ENCODE measurements at regions not wholly inside any gene's neighbourhood (a gene's known extent, or its start where the extent isn't known, plus 50 kb on each side); places are given as distances from the start of the nearest gene placed in this dataset.
"Not testable (repeated sequence)": the region's sequence is repeated elsewhere in the genome, so short reads cannot be mapped to it uniquely, and the experiment has no call there.

- DNase-seq: no peak
These were observed 285.7 kb upstream of the GALNT17 start for GRCh38 chr7:70846208-70846607.

- no peak for DNase-seq
These were observed 282.2 kb upstream of the GALNT17 start for GRCh38 chr7:70849580-70850235.

GRCh38 chr7:70855373-70855772 lies 276.6 kb upstream of the GALNT17 start:
- DNase-seq: no peak

- peak; percentile 44 for DNase-seq
These were observed 274.9 kb upstream of the GALNT17 start for GRCh38 chr7:70856901-70857630.

GRCh38 chr7:70857793-70858545 lies 274.0 kb upstream of the GALNT17 start:
- DNase-seq: no peak

GRCh38 chr7:70867513-70867912 lies 264.4 kb upstream of the GALNT17 start:
- no peak for DNase-seq

GRCh38 chr7:70870349-70870748 lies 261.6 kb upstream of the GALNT17 start:
- DNase-seq: no peak

- DNase-seq: no peak
These were observed 259.8 kb upstream of the GALNT17 start for GRCh38 chr7:70872188-70872587.

GRCh38 chr7:70881167-70881847 lies 250.6 kb upstream of the GALNT17 start:
- DNase-seq: no peak

- no peak for DNase-seq
These were observed 248.0 kb upstream of the GALNT17 start for GRCh38 chr7:70883750-70884439.

GRCh38 chr7:70884440-70884764 lies 247.5 kb upstream of the GALNT17 start:
- no peak for DNase-seq

GRCh38 chr7:70884809-70885208 lies 247.1 kb upstream of the GALNT17 start:
- DNase-seq: no peak

- DNase-seq: no peak
These were observed 245.4 kb upstream of the GALNT17 start for GRCh38 chr7:70886547-70886946.

- no peak for DNase-seq
These were observed 244.8 kb upstream of the GALNT17 start for GRCh38 chr7:70887186-70887585.

- DNase-seq: no peak
These were observed 241.6 kb upstream of the GALNT17 start for GRCh38 chr7:70890147-70890969.

GRCh38 chr7:70893422-70893821 lies 238.5 kb upstream of the GALNT17 start:
- no peak for DNase-seq

- no peak for DNase-seq
These were observed 237.8 kb upstream of the GALNT17 start for GRCh38 chr7:70893971-70894715.

- DNase-seq: no peak
These were observed 237.1 kb upstream of the GALNT17 start for GRCh38 chr7:70894799-70895198.

- not testable (repeated sequence) for DNase-seq
These were observed 236.4 kb upstream of the GALNT17 start for GRCh38 chr7:70895337-70896200.

Data from activated gamma-delta T cell treated with Interleukin-2 at 50 U/mL for 16 hours (primary cell).